Trophoblast cell (in vitro differentiated cells and primary cell): ENCODE measurements at regions not wholly inside any gene's neighbourhood (a gene's known extent, or its start where the extent isn't known, plus 50 kb on each side); places are given as distances from the start of the nearest gene placed in this dataset.

Source experiments
- DNase-seq, 2 donors: peaks; one replicate each; pipeline ENCODE4 v3.0.0-alpha.2; 2016
- H2AFZ ChIP-seq: 2 replicates; pipeline ENCODE4 v1.6.1; 2013; ENCODE audit warnings: low read length, moderate library complexity, mild to moderate bottlenecking; ENCODE audit not compliant: insufficient read depth, poor library complexity
- H2AK5ac ChIP-seq: 2 replicates; pipeline ENCODE4 v1.6.1; 2013; ENCODE audit warnings: mild to moderate bottlenecking, low read length
- H2BK120ac ChIP-seq: 2 replicates; pipeline ENCODE4 v1.6.1; 2013; ENCODE audit warnings: low read length, mild to moderate bottlenecking, moderate library complexity; ENCODE audit not compliant: insufficient read depth, poor library complexity
- H2BK12ac ChIP-seq: 2 replicates; pipeline ENCODE4 v1.6.1; 2013; ENCODE audit warnings: mild to moderate bottlenecking, low read length, moderate library complexity
- H2BK5ac ChIP-seq: 2 replicates; pipeline ENCODE4 v1.6.1; 2013; ENCODE audit warnings: low read length, low read depth, moderate library complexity, mild to moderate bottlenecking; ENCODE audit not compliant: poor library complexity
- H3K14ac ChIP-seq: 2 replicates; pipeline ENCODE4 v1.6.1; 2013; ENCODE audit warnings: mild to moderate bottlenecking, low read length
- H3K18ac ChIP-seq: 2 replicates; pipeline ENCODE4 v1.6.1; 2013; ENCODE audit warnings: mild to moderate bottlenecking, low read length
- H3K23ac ChIP-seq: 2 replicates; pipeline ENCODE4 v1.6.1; 2013; ENCODE audit warnings: low read length
- H3K27ac ChIP-seq: 2 replicates; pipeline ENCODE4 v1.5.1; 2013; ENCODE audit warnings: low read depth, mild to moderate bottlenecking, inconsistent platforms, low read length, moderate library complexity
- H3K27me3 ChIP-seq: 2 replicates; pipeline ENCODE4 v1.6.1; 2013; ENCODE audit warnings: inconsistent platforms, mild to moderate bottlenecking, low read length, moderate library complexity; ENCODE audit not compliant: insufficient read depth
- H3K36me3 ChIP-seq, 2 experiments: 1 replicate in 1 of 2; 2 replicates in 1 of 2; pipeline ENCODE4 v1.6.1; 2013; ENCODE audit warnings: low read length in 2 of 2, mild to moderate bottlenecking in 2 of 2, moderate library complexity in 1 of 2; ENCODE audit not compliant: insufficient read depth in 2 of 2, control insufficient read depth in 1 of 2
- H3K4ac ChIP-seq: 2 replicates; pipeline ENCODE4 v1.6.1; 2013; ENCODE audit warnings: low read depth, mild to moderate bottlenecking, low read length, moderate library complexity
- H3K4me1 ChIP-seq, 2 experiments: 1 replicate in 1 of 2; 2 replicates in 1 of 2; pipeline ENCODE4 v1.6.1; 2013; ENCODE audit warnings: low read length in 2 of 2, mild to moderate bottlenecking in 2 of 2, moderate library complexity in 1 of 2; ENCODE audit not compliant: insufficient read depth in 2 of 2, control insufficient read depth in 1 of 2
- H3K4me2 ChIP-seq: 2 replicates; pipeline ENCODE4 v1.6.1; 2013; ENCODE audit warnings: inconsistent platforms, mild to moderate bottlenecking, low read length, moderate library complexity
- H3K4me3 ChIP-seq: 2 replicates; pipeline ENCODE4 v1.5.1; 2013; ENCODE audit warnings: mild to moderate bottlenecking, low read depth, low read length, inconsistent platforms
- H3K79me1 ChIP-seq: one replicate; pipeline ENCODE4 v1.6.1; 2013; ENCODE audit warnings: low read length
- H3K79me2 ChIP-seq: 2 replicates; pipeline ENCODE4 v1.6.1; 2013; ENCODE audit warnings: low read length, mild to moderate bottlenecking; ENCODE audit not compliant: control insufficient read depth, insufficient read depth, poor library complexity
- H3K9ac ChIP-seq: 2 replicates; pipeline ENCODE4 v1.6.1; 2013; ENCODE audit warnings: mild to moderate bottlenecking, low read length
- H3K9me3 ChIP-seq: 2 replicates; pipeline ENCODE4 v1.6.1; 2013; ENCODE audit warnings: low read depth, mild to moderate bottlenecking, control low read depth, inconsistent platforms, low read length; ENCODE audit not compliant: insufficient read depth
- H4K12ac ChIP-seq: 2 replicates; pipeline ENCODE4 v1.6.1; 2013; ENCODE audit warnings: low read depth, mild to moderate bottlenecking, low read length, moderate library complexity
- H4K8ac ChIP-seq: 2 replicates; pipeline ENCODE4 v1.6.1; 2013; ENCODE audit warnings: low read depth, mild to moderate bottlenecking, low read length, moderate library complexity
- H4K91ac ChIP-seq: one replicate; pipeline ENCODE4 v1.6.1; 2013; ENCODE audit warnings: low read depth, mild to moderate bottlenecking, low read length, moderate library complexity
- WGBS: extraction: QIAGEN DNeasy Blood & Tissue Kit; methylation state at CpG from one replicate; pipeline ENCODE4 v1.1.7; 2013; ENCODE audit warnings: missing lambda C conversion rate; ENCODE audit not compliant: insufficient read length, insufficient coverage; ENCODE audit errors: extremely low coverage; 5-methylcytosine and 5-hydroxymethylcytosine counted together

DNA sequence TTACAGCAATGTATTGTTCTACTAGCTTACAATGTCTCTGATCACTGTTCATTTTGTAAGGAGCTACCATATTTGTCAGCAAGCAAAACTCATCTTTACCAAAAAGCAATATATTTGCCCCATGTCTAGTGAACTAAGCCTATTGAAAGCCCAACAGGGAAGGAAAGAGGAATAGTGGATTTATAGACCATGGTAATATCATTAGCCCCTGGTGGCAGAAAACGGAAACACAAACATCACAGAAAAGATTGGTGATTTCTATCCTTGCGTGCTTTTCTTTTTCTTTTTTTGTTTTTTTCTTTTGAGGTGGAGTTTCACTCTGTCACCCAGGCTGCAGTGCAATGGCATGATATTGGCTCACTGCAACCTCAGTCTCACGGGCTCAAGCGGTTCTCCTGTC is 1562.4 kb upstream of the TMEM132C start:
- no peaks in the 10 kb centered on the region for H3K36me3 ChIP-seq
- peaks cover 5 to 10% of the 10 kb centered on the region in 2 experiments for H3K4me1 ChIP-seq
- peaks cover 9% of the 10 kb centered on the region for H3K79me1 ChIP-seq
- H3K27ac ChIP-seq = no peak overlapping the region
- no peak overlapping the region for H3K9ac ChIP-seq
- DNase-seq = no peak
- H3K27me3 ChIP-seq = no peaks in the 10 kb centered on the region
- WGBS = no CpG with 5 or more reads among the region's 4 CpGs
- H3K23ac ChIP-seq = no peak overlapping the region
- no peak overlapping the region for H2BK12ac ChIP-seq
- H4K12ac ChIP-seq = no peak overlapping the region
- H3K4me3 ChIP-seq = no peak overlapping the region
- H2AK5ac ChIP-seq = no peak overlapping the region
- no peak overlapping the region for H4K8ac ChIP-seq
- H3K4ac ChIP-seq = no peak overlapping the region
- H3K14ac ChIP-seq = no peak overlapping the region
- H3K18ac ChIP-seq = no peak overlapping the region
- no peaks in the 10 kb centered on the region for H3K79me2 ChIP-seq
- no peak overlapping the region for H2AFZ ChIP-seq
- H2BK5ac ChIP-seq = no peak overlapping the region
- no peaks in the 10 kb centered on the region for H3K9me3 ChIP-seq
- no peak overlapping the region for H2BK120ac ChIP-seq
- no peak overlapping the region for H4K91ac ChIP-seq
- H3K4me2 ChIP-seq = no peak overlapping the region

DNA sequence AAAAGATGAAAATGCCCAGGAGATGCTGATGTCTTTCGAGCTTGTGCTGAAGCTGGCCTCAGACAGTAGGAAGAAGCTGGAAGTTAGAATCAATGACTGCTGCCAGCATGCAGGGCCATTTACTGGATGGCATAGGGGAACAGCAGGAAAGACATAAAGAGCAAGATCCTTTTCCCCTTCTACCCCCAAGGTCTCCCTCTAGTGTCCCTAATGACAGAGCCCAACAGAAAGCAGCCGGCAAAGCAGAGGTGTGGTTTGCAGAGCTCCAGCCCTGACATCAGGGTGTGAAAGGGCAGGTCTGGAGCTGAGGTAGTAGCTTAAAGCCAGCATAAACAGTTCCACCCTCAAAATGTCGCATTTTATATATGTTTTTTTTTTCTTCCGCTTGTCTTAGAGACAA is 1560.7 kb upstream of the TMEM132C start:
- peak overlapping the region; percentile 5 for H2BK120ac ChIP-seq
- no peak overlapping the region for H3K4me3 ChIP-seq
- H3K4me1 ChIP-seq = peaks cover 5 to 10% of the 10 kb centered on the region in 2 experiments
- no peak overlapping the region for H3K27ac ChIP-seq
- no peak overlapping the region for H4K8ac ChIP-seq
- H3K27me3 ChIP-seq = no peaks in the 10 kb centered on the region
- no peak overlapping the region for H3K23ac ChIP-seq
- H2AFZ ChIP-seq = no peak overlapping the region
- H3K4ac ChIP-seq = no peak overlapping the region
- H3K9ac ChIP-seq = no peak overlapping the region
- no peaks in the 10 kb centered on the region for H3K36me3 ChIP-seq
- no peak overlapping the region for H4K12ac ChIP-seq
- H2AK5ac ChIP-seq = no peak overlapping the region
- H3K79me1 ChIP-seq = peaks cover 13% of the 10 kb centered on the region
- no peak overlapping the region for H3K14ac ChIP-seq
- no peaks in the 10 kb centered on the region for H3K79me2 ChIP-seq
- H2BK12ac ChIP-seq = peak overlapping the region; percentile 3
- no peak for DNase-seq
- no peaks in the 10 kb centered on the region for H3K9me3 ChIP-seq
- H2BK5ac ChIP-seq = no peak overlapping the region
- no peak overlapping the region for H3K4me2 ChIP-seq
- no peak overlapping the region for H3K18ac ChIP-seq
- H4K91ac ChIP-seq = no peak overlapping the region
- no CpG with 5 or more reads among the region's 4 CpGs for WGBS

DNA sequence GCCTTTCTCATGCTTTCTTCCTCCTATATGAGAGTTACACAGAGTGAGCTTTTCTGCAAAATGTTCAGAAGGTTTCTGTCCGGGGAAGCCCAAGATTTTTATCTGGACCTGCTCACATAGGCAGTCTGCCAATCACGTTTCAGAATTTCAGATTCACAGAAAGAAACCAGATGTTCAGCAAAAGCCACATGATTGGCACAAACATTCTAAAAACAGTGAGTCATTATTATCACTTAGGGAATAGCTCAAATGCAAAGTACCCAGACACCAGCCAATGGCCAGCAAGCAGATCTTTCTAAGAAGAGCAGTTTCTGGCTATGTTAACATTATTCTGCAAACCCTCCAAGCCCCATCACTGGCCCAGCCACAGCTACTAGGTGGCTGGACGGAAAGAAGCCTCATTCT is 1558.5 kb upstream of the TMEM132C start:
- DNase-seq = no peak
- Histone ChIP-seq H3K27ac (peak overlapping the region; percentile 89), H3K4me1 (peaks cover 5 to 10% of the 10 kb centered on the region in 2 experiments), H3K4me3 (no peak overlapping the region), H4K8ac (no peak overlapping the region), H3K4ac (no peak overlapping the region), H2BK120ac (no peak overlapping the region), H4K12ac (no peak overlapping the region), H3K79me2 (no peaks in the 10 kb centered on the region), H3K18ac (no peak overlapping the region), H3K27me3 (no peaks in the 10 kb centered on the region), H3K36me3 (no peaks in the 10 kb centered on the region), H2BK5ac (no peak overlapping the region), H3K79me1 (peaks cover 13% of the 10 kb centered on the region), H3K9me3 (no peaks in the 10 kb centered on the region), H2AFZ (no peak overlapping the region), H3K4me2 (no peak overlapping the region), H3K9ac (no peak overlapping the region), H3K14ac (no peak overlapping the region), H2BK12ac (no peak overlapping the region), H4K91ac (no peak overlapping the region), H2AK5ac (no peak overlapping the region), H3K23ac (no peak overlapping the region)
- no CpG with 5 or more reads among the region's 3 CpGs for WGBS

DNA sequence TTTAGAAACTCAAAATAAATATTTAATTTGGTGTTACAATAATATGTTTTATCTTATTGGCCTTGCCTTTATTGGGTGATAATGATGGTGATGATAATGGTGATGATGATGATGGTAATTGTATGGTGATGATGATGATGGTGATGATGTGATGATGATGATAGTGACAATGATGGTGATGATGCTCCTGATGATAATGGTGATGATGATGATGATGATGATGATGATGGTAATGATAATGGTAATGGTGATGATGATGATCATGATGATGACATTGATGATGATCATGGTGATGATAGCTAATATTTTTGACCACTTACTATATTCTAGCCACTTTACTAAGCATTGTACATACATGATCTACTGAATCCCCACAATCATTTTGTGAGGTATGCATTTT is 1548.6 kb upstream of the TMEM132C start:
- Histone ChIP-seq H3K27ac (no peak overlapping the region), H3K18ac (no peak overlapping the region)

More for the DNA sequence above, 1548.6 kb upstream of the TMEM132C start:
- no peak overlapping the region for H3K4me3 ChIP-seq
- H3K14ac ChIP-seq = no peak overlapping the region
- no peak overlapping the region for H4K91ac ChIP-seq
- no peak overlapping the region for H3K4ac ChIP-seq
- H3K23ac ChIP-seq = no peak overlapping the region
- H3K79me1 ChIP-seq = peaks cover 14% of the 10 kb centered on the region
- DNase-seq = no peak
- H4K8ac ChIP-seq = no peak overlapping the region
- no peaks in the 10 kb centered on the region for H3K27me3 ChIP-seq
- no peak overlapping the region for H4K12ac ChIP-seq
- no peak overlapping the region for H3K9ac ChIP-seq
- H3K4me1 ChIP-seq = peaks cover 7% of the 10 kb centered on the region in 2 experiments
- H3K9me3 ChIP-seq = no peaks in the 10 kb centered on the region
- H2AFZ ChIP-seq = no peak overlapping the region
- H3K79me2 ChIP-seq = peaks cover 1% of the 10 kb centered on the region
- H2BK12ac ChIP-seq = no peak overlapping the region
- no peaks in the 10 kb centered on the region for H3K36me3 ChIP-seq
- H2AK5ac ChIP-seq = no peak overlapping the region
- H2BK5ac ChIP-seq = no peak overlapping the region
- no peak overlapping the region for H2BK120ac ChIP-seq
- H3K4me2 ChIP-seq = no peak overlapping the region
